ENCODE measurements at regions not wholly inside any gene's neighbourhood (a gene's known extent, or its start where the extent isn't known, plus 50 kb on each side); places are given as distances from the start of the nearest gene placed in this dataset.
A peak's percentile ranks its signal among the peaks of the same experiment; 100 is the strongest.

GRCh38 chr7:123401295-123401694 lies 133.1 kb downstream of the IQUB start:
- DNase-seq, result no peak

GRCh38 chr7:123400196-123400595 lies 134.2 kb downstream of the IQUB start:
- DNase-seq, result no peak

GRCh38 chr7:123398921-123399320 lies 135.5 kb downstream of the IQUB start:
- DNase-seq, result no peak

- no peak for DNase-seq
Measured at GRCh38 chr7:123397746-123398338, 136.6 kb downstream of the IQUB start.

- DNase-seq, result no peak
Measured at GRCh38 chr7:123393623-123394022, 140.8 kb downstream of the IQUB start.

GRCh38 chr7:123372368-123372767 lies 162.0 kb downstream of the IQUB start:
- DNase-seq, result no peak

- peak; percentile 80 for DNase-seq
Measured at GRCh38 chr7:123367484-123368122, 166.8 kb downstream of the IQUB start.

- no peak for DNase-seq
Measured at GRCh38 chr7:123367031-123367430, 167.3 kb upstream of the SLC13A1 start.

GRCh38 chr7:123366626-123367025 lies 166.9 kb upstream of the SLC13A1 start:
- no peak for DNase-seq

- DNase-seq, result no peak
Measured at GRCh38 chr7:123360631-123361030, 160.9 kb upstream of the SLC13A1 start.

GRCh38 chr7:123355576-123356190 lies 155.9 kb upstream of the SLC13A1 start:
- DNase-seq, result peak; percentile 86

GRCh38 chr7:123352973-123353372 lies 153.2 kb upstream of the SLC13A1 start:
- no peak for DNase-seq

DNA sequence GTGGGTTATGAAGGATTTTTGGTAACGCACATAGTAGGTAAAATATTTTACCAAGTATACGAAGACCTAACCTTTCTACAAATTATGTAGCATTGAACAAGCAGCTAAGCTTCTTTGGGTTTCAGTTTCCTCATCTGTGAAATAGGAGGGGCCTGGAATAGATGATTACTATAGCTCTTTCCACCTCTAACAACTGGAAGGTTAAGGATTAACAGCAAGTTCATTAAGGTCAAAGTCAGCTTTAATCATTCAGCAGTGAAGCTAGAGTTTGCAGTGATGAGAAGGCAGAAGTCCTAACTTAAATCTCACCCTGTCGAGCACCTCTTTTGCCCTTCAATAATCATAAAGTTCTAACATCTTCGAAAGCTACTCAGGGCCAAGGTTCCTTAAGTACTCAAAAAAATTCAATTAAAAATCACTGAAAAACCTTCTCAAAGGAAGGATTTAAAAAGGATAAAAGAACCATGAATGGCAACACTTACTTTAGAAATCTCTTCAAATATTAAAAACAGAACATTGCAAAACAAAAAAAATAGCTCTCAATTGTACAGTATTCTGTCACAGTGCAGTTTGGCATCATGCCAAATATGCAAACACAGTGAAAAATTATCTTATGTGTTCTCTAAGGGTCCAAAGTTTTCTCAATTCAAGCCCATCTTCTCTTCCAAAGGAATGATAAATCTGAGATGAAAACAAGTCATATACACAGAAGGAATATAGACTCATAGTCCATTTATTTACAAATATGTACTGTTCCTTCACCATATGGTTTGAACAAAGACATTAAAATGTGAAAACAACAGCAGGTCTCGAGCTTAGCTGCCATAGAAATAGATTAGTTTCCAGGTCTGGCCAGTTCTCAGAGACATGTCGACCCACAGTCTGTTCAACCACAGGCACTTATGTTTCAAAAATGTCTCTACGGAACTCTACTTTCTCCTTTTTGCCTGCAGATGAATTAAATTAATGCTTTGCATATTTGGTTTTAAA lies 152.0 kb upstream of the SLC13A1 start:
- DNase-seq, result peak; percentile 23

- DNase-seq, result no peak
Measured at GRCh38 chr7:123351027-123351426, 151.3 kb upstream of the SLC13A1 start.

DNA sequence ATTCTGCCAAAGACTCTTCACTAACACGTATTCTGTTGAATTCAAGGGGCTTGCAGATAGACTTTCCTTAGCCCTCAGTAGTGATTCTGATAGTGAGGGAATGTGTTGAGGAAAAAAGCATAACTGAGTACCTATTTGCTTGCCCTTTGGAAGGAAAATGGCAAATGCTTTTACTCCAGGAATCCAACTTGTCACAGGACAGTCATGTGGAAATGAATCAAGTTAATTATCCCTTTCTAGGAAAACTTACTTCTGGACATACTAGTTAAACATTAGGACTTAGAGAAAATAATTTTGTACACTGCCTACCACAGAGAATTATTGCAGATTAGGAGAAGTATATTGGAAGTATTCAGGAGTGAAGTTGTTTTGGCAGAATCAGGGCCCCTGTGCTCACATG lies 148.9 kb upstream of the SLC13A1 start:
- DNase-seq, result no peak

DNA sequence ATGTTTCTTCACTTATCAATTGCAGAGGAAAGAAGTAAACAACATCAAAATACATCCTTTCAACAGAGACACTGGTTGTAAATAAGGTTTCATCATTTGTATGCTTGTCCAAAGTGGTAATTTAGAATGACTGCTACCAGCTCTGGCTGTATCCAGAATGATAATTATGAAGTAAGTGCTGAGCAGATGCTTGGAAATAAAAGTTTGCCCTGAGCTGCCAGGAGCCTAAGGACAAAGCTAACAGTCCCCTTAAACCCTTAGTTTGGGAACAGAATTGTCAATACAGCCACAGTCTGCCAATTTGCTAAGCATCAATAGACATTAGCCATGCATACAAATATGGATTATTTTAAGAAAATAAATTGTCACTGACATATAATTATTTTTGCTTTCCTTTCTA lies 147.0 kb upstream of the SLC13A1 start:
- no peak for DNase-seq

DNA sequence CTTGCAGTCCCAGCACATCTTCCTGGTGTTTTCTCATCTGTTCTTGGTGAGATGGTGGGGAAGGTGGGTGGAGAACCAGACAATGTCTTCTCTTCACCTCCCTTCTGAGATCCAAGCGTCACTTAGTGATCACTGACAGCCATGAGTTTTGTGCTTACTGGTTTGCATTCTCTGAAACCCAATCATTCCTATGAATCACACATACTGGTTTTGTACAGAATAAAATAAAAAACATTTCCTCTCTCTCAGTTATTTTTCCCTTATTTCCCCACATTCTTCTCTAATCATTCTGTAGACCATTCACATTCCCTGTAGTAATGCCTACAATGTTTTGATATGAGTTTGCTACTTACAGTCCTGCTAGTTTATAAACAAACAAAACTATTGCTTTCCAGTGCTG lies 143.8 kb upstream of the SLC13A1 start:
- DNase-seq, result no peak

- no peak for DNase-seq
Measured at GRCh38 chr7:123341102-123341501, 141.3 kb upstream of the SLC13A1 start.

GRCh38 chr7:123338688-123339087 lies 138.9 kb upstream of the SLC13A1 start:
- DNase-seq, result no peak

- DNase-seq, result no peak
Measured at GRCh38 chr7:123329988-123330643, 130.3 kb upstream of the SLC13A1 start.

GRCh38 chr7:123327661-123328060 lies 127.9 kb upstream of the SLC13A1 start:
- DNase-seq, result no peak

- no peak for DNase-seq
Measured at GRCh38 chr7:123324283-123324682, 124.5 kb upstream of the SLC13A1 start.

DNA sequence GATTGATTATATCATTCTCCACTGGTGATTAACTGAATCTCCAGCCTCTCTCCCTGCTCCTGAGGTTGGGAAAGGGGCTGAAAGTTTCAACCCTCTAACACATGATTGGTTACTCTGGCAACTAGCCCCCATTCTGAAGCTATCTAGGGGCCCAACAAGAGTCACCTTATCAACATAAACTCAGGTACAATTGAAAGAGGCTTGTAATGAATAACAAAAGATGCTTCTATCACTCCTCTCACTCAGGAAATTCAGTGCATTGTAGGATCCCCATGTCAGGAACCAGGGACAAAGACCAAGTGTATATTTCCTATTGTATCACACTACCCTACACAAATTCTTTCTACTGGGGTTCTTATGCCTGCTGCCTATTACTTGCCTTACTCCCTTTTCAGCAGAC lies 123.9 kb upstream of the SLC13A1 start:
- DNase-seq, result no peak

All from DMS53 (cell line).